Epithelial cell of esophagus (primary cell): ENCODE measurements at regions not wholly inside any gene's neighbourhood (a gene's known extent, or its start where the extent isn't known, plus 50 kb on each side); places are given as distances from the start of the nearest gene placed in this dataset.

Experiments used
- DNase-seq: peaks from one replicate; pipeline ENCODE4 v3.0.0; 2010; ENCODE audit warnings: low read depth
- H3K4me3 ChIP-seq: 2 replicates; pipeline ENCODE4 v1.5.1; 2011; ENCODE audit warnings: mild to moderate bottlenecking, low read length, control low read depth
- TF ChIP-seq, protein P1 (sequence below): IDR thresholded peaks from 2 replicates; pipeline ENCODE4 v1.5.1; 2011; ENCODE audit warnings: low read depth, mild to moderate bottlenecking, low read length, control low read depth, inconsistent platforms; ENCODE audit not compliant: insufficient read depth; ENCODE audit errors: missing control alignments

DNA sequence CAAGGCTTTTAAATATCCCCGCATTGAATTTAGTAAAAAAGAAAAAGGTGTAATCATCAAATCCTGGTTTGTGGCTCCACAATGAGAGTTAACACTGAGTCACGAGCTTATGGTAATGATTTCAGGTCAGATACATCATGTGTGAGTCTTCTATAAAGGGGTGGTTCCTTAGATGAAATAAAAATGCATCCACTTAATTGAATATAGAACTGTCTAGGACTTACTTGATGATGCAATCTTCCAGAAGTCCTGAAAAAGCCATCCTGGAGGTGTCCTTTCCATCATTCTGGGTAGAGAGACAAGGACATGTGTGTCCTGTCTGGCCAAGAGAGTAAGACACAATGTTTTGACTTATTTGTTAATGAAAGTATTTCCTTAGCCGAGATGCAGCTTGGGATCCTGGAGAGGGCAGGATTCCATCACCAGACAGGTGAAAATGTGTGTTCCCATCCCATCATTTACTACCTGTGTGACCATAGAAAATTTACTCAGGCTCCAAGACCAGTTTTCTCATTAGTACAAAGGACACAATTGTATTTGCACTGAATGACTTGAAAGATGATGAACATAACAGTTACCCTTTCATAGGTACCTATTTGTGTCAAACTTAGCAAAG is 1539.8 kb upstream of the PIK3C3 start:
- DNase-seq: no peak
- no peak overlapping the region for H3K4me3 ChIP-seq
- TF ChIP-seq, protein P1, sequence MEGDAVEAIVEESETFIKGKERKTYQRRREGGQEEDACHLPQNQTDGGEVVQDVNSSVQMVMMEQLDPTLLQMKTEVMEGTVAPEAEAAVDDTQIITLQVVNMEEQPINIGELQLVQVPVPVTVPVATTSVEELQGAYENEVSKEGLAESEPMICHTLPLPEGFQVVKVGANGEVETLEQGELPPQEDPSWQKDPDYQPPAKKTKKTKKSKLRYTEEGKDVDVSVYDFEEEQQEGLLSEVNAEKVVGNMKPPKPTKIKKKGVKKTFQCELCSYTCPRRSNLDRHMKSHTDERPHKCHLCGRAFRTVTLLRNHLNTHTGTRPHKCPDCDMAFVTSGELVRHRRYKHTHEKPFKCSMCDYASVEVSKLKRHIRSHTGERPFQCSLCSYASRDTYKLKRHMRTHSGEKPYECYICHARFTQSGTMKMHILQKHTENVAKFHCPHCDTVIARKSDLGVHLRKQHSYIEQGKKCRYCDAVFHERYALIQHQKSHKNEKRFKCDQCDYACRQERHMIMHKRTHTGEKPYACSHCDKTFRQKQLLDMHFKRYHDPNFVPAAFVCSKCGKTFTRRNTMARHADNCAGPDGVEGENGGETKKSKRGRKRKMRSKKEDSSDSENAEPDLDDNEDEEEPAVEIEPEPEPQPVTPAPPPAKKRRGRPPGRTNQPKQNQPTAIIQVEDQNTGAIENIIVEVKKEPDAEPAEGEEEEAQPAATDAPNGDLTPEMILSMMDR: no peak

DNA sequence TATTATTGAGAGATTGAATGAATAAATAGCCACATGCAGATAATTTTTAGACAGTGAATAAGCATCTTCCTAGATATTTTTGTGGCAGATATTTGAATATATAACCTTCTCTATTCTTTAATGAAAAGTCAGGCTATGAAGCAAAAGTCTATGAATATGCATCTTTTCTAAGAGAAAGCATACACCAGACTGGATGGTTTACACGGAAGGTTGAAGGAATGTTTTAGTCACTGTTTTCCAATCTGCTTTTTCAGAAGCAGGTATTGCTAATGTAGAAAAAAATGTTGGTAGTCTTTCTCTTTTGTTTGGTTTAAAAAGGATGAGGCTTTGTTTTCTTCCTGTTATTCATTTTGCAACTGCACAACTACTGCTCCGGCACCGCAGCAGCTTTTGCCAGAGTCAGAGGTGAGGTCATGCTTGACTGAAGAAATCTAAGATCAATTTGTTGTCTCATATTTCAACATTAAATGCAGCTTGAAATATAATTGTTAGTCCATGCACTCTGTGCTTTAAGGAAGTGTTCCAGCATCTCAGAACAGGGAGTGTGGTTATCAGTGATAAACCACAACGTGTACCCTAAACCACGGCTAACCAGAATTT is 1540.8 kb upstream of the PIK3C3 start:
- TF ChIP-seq, protein P1: no peak
- no peak overlapping the region for H3K4me3 ChIP-seq
- peak; percentile 73 for DNase-seq

DNA sequence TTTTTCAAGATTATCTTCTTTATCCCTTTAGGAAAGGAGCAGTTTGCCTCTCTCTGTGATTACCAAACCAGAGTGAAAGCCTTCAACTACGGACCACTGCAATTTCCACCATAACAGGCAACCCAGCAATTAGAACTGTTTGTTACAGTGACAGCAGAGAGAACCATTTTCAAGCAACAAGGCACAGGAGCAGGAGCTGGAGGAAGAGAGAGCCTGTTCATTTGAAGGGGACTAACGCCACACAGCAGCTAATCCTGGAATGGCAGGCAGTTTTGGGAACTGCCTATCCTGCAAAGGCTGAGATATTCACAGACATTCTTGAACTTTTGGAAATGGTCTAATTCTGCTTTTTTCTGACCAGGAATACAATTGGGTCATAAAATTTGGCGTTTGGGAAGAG is 1541.9 kb upstream of the PIK3C3 start:
- no peak overlapping the region for H3K4me3 ChIP-seq
- TF ChIP-seq, protein P1: peak; percentile 69
- peak; percentile 62 for DNase-seq

DNA sequence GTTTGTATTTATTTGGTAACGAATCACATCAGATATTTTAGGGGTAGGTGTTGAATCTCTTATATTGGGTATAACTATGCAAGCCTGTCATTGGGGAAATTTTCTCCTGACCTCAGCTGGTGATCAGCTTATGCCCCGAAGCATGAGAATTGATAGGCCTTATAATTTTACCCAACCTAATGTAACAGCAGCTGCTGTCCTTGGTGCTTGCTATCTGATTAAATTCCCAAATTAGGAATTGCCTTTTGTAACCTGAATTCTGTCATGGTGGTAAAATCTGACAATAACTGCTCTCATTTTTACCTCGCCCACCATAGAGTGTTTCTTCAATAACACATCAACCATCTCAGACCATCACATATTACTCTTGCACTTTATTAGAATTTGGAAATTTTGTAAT is 1542.6 kb upstream of the PIK3C3 start:
- TF ChIP-seq, protein P1: no peak
- DNase-seq: no peak
- no peak overlapping the region for H3K4me3 ChIP-seq

DNA sequence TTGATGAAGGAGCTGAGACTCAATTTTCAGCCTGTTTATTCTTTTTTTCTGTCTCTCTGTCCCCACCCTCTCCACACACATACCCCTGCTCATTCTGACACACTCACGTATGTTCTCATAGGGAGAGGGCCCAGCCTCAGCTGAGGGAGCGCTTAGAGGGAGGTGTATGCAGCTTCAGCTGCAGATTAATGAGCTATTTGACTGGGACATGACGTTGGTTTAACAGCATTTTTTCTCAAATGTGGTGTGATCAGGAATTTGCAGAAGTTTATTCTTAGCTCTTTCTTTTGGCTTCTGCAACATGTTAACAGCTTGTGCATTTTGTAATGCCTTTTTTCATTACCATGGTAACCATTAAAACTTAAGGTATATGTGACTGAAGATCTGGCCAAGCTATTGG is 1547.1 kb upstream of the PIK3C3 start:
- TF ChIP-seq, protein P1: no peak
- no peak for DNase-seq

DNA sequence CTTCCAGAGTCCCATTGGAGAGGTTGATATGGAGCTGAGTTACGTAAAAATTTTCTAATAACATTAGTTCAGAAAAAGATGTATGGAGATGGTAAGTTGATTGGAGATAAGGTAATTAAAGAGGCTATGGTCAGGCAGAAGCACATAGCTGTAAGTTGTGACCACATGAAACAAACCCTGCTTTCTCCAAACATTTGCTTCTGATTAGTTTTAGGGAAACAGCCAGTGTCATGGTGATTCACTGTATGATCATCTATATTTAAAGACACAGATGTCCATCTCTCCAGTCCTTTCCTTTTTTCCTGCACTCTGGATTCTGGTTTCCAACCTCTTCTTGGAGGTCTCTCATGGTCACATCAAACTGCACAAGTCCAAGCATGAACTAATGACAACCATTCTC is 1550.8 kb upstream of the PIK3C3 start:
- no peak overlapping the region for H3K4me3 ChIP-seq
- TF ChIP-seq, protein P1: no peak
- no peak for DNase-seq

More for the DNA sequence above, 1547.1 kb upstream of the PIK3C3 start:
- H3K4me3 ChIP-seq: no peak overlapping the region

DNA sequence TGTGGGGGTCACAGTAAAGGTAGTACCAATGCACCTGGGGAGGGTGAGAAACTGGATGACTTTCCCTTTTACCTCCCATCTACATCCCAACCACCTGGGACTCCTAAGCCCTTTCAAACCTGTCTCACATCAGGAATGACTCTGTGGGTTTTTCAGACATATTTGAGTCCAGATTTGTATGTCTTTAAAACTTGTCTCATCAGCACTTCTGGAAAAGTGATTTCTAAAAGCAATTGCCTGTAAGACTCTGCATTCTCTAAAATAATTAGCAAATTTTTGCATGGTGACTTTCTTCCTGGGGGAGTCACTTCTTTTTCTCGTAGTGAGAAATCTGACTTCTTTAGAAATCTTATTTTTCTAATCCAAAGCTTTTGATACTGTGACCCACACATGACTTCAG is 1553.0 kb upstream of the PIK3C3 start:
- TF ChIP-seq, protein P1: no peak

More for the DNA sequence above, 1553.0 kb upstream of the PIK3C3 start:
- DNase-seq: no peak
- H3K4me3 ChIP-seq: no peak overlapping the region
